ENCODE measurements at regions not wholly inside any gene's neighbourhood (a gene's known extent, or its start where the extent isn't known, plus 50 kb on each side); places are given as distances from the start of the nearest gene placed in this dataset.
"Not testable (repeated sequence)": the region's sequence is repeated elsewhere in the genome, so short reads cannot be mapped to it uniquely, and the experiment has no call there.

DNA sequence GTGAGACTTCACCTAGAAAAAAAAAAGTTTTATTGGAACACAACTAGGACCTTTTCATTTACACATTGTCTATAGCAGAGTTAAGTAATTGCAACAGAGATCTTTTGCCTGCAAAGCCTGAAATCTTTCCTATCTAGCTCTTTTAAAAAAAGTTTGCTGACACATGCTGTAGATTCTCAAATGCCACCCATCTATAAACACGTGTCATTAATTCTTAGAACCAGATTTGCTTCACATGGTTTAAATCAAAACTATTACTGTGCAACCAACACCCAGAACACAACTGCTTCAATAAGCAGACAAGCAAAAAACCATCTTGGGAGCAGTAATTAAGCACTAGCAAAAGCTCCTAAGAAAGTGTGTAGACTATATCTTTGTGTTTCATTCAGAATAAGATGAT is 55.0 kb downstream of the OXSM start:
- no peak for DNase-seq

DNA sequence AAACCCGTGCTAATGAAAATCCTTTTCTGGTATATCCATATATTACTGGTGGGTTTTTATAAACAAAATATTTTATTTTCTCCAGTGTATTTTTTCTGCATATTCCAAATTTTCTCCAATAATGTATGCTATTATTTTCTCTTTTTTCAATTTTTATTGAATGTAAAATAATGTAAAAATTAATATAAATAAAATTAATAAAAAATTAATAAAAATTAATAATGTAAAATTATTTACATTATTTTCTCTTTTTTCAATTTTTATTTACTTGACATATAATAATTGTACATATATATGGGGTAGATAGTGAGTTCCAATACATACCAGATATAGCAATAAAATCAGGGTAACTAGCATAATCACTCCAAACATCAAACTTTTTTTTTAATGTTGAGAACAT is 56.4 kb downstream of the OXSM start:
- no peak for DNase-seq

DNA sequence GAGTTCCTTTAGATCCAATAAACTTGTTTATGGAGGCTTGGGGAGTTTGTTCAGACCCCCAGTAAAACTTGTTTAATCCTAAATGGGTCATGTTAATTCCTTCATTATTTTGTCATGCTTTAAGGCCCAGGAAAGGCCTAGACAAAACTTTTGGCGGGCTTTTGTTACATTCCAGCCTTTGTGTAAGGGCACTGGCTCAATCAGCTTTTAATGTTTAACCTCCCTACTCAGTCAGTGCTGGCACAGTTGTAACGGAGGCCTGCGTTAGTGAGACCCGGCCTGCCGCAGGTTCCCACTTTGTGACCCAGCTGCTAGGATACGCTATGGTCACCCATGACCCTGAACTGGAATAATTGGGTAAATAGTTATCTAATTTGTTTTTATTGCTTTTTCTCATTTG is 59.2 kb downstream of the OXSM start:
- no peak for DNase-seq

DNA sequence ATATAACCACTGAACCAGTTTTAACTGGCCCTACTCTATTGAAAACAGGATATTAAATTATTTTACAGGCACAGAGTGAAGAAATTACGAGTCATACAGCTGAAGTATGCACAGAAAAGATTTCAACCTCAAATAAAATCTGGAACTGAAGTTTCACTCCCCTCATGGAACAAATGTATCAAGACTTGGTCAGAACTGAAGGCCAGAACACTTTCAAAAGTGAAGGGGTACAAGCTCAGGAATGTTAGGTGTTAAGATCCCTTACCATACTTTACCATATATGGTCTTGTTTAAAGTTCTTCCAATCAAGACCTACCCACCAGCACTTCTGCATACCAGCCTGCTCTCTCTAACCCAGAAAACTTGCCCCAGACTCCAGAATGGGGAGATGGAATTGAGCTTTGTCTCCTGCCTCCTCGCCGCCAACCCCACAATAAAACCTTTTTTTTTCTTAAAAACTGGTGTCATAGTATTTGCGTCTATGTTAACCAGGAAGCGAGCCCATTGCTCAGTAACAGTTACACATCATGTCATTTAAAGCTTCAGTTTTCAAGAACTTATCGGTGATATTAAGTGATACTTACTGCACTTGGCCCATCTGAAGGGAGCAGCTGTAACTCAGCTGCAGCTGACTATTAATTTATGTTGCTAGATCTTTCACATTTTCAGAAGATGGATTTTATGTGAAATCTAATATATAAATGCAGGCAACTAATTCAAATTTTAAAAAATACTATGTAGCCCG is 59.9 kb downstream of the OXSM start:
- no peak for DNase-seq

DNA sequence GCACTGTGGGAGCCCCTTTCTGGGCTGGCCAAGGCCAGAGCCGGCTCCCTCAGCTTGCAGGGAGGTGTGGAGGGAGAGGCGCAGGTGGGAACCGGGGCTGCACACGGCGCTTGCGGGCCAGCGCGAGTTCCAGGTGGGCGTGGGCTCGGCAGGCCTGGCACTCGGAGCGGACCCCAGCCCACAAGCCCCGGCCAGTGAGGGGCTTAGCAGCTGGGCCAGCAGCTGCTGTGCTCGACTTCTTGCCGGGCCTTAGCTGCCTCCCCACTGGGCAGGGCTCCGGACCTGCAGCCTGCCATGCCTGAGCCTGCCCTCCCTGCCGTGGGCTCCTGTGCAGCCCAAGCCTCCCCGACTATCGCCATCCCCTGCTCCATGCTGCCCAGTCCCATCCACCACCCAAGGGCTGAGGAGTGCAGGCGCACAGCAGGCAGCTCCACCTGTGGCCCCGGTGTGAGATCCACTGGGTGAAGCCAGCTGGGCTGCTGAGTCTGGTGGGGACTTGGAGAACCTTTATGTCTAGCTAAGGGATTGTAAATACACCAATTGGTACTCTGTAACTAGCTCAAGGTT is 61.9 kb downstream of the OXSM start:
- not testable (repeated sequence) for DNase-seq

DNA sequence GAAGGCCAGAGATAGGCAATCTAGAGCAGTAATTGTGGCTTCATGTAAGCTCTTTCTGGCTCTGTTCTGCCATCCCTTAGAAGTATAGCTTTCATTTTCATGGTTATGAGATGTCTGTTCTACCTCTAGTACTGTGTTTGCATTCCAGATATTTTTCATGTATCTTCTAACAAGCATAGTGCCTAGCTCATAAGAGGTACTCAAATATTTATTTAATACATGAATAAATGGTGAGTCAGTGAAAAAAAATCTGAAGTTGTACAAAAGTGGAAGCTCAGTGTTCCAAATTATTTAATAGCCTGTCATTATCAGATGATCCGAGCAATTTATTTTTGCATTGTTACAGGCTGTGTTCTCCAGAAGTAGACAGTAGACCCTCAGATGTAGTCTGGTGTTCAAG is 64.3 kb downstream of the OXSM start:
- DNase-seq, result no peak

DNA sequence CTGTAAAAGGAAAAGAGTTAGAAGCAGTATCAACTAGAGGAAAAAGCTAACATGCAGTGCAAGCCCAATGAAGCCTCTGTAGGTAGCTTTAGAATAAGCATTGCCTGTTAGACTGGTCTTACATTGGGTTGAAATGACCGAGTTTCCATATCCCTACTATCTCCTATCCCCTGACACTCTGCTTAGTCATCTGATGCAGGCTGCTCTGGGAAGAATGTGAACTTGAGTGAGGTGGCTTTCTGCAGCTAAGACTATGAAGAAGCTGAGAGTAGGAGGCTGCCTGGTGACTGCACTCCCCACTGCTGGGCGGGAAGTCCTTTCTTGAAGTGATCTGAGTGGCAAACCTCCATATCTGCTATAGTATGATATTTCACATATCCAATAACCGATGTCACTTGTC is 64.7 kb downstream of the OXSM start:
- DNase-seq, result no peak

DNA sequence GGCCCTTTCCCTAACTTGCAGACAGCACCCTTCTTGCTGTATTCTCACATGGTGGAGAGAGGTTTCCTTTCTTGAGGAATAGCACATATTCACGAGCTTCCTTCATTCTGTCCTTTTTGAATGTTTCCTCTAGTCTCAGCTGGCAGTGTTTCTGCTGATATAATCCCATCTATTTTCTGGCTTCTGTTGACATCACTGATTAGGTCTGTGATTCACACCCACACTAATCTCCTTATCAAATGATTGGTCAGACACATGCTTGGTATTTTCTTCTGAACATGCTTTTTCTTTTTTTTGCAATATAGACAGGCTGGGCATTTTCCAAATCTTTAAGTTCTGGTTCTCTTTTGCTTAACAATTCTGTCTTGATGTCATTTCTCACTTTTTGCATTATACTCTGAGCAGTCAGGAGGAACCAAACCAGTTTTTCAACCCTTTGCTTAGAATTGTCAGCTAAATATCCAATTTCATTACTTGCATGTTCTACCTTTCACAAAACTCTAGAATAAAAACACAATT is 65.4 kb downstream of the OXSM start:
- DNase-seq, result no peak

DNA sequence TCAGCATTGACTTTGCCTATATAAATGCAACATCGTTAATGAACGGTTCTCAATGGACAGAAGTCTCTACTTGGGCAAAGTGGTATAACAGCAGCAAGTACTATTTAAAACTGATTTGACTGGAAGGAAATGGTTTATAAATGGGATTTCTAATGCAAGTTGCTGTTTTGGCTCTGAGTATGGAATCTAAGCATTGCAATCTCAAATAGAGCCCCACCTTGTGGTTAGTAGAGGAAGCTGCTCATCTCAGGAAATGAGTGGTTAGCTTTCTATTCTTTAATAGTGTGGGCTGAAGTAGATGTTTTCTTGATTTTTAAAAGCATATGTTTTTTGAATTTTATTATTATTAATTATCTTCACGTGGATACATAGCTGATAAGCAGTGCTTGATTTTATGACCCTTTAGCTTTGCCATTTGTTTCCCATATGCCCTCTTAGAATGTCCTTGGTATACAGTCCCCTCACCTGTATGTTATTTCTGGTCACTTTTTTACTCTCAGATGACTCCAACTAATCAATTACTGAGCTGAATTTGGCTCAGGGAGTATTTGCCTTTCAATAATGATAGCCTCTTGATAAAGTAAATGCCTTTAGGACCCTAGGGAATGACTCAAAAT is 67.1 kb downstream of the OXSM start:
- no peak for DNase-seq

DNA sequence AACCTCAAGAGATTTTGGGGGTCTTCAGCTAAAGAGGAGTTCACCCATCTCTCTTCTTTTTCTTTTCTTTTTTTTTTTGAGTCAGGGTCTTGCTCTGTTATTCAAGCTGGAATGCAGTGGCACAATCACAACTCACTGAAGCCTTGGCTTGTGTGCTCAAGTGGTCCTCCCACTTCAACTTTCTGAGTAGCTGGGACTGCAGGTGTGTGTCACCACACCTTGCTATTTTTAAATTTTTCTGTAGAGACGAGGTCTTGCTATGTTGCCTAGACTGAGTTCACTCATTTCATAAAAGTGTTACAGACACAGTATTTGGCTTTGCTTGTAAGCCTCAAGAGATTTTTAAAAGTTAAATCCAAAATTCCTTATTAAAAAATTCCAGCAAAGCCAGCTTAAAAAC is 71.7 kb downstream of the OXSM start:
- no peak for DNase-seq

DNA sequence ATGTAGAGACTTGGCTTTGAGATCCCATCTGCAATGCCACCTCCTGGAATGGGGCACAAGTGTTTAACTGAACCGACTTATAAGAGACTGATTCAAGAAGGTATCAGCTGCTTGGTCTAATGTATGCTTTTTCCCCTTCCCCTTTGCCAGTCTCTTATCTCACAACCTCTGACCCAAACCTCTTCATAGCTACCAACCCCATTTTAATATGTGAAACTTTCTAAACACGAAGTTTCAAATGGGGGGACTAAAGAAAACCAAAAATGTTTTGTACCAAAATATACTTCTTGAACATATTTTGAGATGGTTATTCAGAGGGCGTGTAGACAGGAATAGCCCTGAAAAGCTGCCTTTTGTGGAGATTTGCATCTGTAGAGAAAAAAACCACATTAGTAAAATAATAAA is 73.1 kb downstream of the OXSM start:
- no peak for DNase-seq

DNA sequence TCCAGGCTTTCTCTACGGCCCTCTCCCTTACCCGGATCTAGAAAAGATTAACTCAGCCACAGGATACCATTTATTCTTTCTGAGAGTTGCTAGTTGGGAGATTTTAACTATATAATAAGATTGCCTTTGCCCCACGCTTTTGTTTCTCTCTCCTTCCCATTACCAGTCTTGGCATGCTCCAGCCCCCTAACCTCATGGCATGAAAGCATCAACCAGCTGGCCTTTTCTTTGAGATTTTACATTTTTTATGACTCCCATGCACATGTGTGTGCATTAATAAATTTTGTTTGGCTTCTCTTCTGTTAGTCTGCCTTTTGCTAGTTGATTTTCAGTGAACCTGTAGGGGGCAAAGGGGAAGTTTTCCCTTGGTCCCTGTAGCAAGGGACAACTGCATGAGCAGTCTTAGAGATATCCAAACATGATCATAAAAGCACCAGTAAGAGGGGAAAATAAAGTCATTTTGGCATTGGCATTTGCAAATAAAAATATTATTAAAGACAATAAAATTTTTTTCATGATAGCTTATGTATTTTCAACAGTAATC is 73.6 kb downstream of the OXSM start:
- no peak for DNase-seq

DNA sequence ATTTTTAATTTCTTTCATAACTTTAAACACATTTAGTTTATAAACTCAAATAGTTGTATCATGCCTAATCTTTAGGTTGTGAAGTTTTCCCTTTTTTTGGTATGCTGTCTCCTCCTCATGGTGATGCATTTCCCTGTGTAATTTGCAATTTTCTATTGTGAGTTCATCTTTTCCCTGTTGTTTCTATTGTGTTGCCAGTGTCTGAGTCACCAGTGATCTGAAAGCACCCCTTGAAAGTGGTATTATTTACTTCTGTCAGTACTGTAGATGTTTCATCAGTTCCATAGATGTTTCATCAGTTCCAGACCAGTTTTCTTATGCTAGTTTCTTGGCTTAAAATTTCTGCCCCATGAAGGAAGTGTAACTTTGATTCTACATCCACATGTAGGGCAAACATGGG is 80.6 kb downstream of the OXSM start:
- DNase-seq, result no peak

DNA sequence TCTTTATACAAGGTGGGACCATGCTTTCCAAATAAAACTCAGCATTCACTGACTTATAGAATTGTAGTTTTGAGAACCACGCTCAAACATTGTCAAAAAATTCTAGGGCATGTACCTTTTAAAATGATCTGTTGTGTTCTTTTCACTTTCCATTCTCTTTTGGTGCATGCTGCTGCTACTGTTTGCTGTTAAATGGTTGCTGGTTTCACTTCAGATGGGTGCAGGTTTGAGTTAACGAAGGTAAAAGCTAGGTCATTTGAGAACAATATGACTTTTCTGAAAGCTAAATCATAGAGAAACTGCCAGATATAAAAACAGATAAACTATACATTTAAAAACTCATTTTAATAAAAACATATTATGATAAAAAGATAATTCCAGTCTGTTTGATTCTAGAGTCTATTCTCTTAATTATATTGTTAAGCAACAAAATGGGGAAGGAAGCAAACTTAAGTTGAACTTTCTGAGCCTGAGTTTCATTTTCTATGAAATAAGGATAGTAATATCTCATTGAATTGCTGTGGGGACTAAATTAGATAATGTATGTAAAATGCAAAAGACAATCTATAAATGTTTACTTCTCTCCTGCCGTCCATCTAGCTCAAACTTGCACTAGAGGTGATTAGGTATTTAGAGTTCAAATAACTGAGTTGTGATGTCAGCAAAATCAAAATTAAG is 82.4 kb downstream of the OXSM start:
- no peak for DNase-seq

DNA sequence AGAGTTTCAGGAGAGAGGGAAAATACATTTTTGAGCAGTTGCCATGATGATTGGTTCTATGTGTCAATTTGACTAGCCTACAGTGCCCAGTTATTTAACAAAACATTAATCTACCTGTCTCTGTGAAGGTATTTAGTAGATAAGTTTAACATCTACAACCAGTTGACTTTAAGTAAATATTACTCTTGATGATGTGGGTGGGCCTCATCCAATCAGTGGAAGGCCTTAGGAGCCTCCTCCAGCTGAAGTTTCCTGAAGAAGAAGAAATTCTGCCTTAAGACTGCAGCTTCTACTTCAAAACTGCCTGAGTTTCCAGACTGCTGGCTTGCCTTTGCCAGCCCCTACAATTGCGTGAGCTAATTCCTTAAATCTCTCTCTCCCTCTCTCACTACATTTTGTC is 93.6 kb downstream of the OXSM start:
- DNase-seq, result no peak

DNA sequence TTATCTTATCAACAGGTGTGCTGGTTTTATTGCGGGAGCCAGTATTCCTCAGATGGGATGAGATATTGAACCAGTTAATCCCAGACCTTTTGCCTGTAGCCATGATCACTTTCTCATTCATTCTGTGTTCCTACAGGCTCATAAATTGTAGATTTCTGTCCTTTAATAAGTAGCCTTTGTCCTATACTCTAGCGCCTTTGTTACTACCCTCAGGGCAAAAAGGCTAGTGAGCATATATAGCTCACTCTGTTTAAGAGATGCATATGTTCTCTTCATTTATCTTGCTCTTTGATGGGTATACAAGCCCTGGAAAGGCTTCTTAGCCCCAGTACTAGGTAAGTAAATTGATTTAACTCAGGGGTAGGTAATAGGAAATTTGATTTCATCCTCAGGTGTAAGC is 95.1 kb downstream of the OXSM start:
- no peak for DNase-seq

DNA sequence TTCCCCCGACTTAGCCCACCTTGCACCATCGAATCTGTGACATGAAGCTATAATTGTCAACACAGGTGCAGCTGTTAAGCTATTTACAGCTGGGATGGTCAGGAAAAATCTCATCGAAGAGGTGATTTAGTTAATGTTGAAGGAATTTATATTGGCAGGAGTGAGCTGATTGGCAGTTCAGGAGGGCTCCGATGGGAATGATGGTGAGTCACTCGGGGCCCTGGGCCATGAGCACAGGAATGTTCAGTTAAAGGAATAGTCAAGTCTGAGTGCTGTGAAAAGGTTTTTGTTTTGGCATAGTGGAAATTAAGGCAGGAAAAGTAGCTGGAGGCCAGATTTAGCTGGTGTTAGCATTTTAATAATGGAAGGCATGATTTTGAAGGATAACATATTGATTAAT is 95.7 kb downstream of the OXSM start:
- no peak for DNase-seq

DNA sequence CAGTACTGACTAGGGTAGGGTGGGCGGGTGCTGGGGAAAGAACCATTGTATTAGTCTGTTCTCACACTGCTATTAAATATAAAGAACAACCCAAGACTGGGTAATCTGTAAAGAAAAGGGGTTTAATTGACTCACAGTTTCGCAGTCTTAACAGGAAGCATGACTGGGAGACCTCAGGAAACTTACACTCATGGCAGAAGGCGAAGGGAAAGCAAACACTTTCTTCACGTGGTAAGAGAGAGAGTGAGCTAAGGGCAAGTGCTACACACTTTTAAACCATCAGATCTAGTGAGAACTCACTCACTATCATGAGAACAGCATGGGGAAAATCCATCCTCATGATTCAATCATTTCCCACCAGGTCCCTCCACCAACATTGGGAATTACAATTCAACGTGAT is 98.0 kb downstream of the OXSM start:
- DNase-seq, result no peak

DNA sequence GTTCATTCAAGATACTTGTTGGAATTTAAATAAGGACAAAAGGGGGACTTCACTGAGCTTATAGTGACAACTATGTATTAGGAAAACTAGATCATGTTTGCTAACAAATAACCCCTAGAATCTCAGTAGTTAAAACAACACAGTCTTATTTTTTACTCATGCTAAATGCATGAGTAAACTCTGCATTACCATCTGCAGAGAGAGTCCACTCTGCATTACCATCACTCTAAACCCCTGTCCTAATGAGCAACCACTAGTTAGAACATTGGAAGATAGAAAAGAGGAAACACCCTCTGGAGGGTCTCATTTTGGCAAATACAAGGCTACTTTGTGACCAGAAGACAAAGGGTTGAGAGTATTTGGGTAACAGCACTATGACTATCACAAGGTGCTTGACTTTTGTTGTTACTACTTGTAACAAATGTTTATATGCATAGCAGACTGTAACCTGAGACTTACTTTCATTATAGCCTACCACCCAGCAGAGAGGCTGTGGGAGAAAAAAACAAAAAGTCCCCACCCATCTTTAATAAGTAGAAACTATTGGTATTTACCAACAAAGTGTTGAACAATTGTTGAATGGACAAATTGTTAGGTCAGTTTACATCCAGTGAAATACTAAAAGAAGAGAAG is 99.1 kb downstream of the OXSM start:
- DNase-seq, result no peak

DNA sequence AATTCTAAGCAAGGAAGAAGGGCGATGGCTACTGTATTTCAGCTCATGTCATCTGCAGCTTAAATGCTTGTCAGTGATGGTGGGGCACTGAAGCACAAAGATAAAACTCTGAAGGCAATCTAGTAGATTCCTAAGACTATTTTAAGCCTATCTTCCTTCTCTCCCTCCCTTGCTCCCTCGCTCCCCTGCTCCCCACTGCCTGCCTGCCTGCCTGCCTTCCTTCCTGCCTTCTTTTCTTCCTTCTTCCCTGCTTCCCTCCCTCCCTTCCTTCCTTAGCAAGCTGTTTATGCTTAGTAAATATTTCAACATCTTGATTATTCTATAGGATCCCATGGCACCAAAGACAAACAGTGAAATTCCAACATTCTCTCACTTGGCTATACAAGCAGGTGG is 99.6 kb downstream of the OXSM start:
- no peak for DNase-seq

DNA sequence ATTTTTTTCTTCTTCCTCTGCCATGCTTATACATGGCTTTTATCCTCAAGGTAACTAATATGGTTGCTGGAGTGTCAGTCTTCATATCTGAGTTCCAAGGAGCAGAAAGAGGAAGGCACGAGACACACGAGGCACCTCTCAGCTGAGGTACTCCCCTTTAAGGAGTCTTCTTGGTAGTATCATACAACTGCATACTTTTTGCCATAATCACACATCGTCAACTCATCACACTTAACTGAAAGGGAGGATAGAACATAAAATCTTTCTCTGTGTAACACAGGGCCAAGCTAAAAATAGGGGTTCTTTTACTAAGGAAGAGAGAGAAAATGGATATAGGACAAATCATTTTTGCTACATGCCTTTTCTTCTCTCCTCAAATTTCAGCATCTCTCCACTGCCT is 104.2 kb downstream of the OXSM start:
- no peak for DNase-seq

DNA sequence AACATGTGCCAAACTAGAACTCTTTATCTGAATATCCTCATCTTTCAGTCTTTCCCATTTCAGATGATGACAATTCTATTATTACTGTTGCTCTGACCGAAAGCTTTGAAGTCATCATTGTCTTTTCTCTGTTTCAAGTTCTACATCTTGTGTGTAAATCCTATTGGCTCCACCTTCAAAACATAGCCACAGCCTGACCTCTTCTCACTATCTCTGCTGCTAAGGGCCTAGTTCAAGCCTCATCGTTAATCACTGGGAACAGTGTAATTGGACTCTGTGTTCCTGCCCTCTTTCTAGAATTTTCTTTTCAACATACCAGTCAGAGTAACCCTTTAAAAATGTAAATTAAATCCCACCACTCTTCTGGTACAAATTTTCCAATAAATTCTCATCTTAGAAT is 105.1 kb downstream of the OXSM start:
- DNase-seq, result no peak

DNA sequence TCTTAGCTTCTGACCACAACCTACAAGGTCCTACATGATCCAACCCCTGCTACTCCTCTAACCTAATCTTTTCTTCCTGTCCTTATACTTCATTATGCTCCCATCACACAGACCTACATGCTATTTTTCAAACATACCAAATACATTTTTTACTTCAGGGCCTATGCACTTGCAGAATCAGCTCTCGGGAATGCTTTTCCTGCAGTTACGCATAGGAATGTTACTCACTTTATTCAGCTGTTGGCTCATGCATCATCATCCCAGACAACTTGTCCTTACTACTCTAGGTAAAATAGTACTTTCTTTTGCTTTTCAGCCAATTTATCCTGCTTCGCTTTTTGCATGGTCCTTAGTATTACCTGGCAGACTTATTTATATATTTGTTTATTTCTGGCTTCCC is 105.6 kb downstream of the OXSM start:
- DNase-seq, result no peak
